HL-60 (cell line): ENCODE measurements at regions not wholly inside any gene's neighbourhood (a gene's known extent, or its start where the extent isn't known, plus 50 kb on each side); places are given as distances from the start of the nearest gene placed in this dataset.

Experiments used
- DNase-seq, 2 experiments: peaks; one replicate each; pipeline ENCODE4 v3.0.0-alpha.2; 2010 to 2020; ENCODE audit warnings: low read depth in 1 of 2, low spot score in 1 of 2
- H3K27ac ChIP-seq: fragments of 250-450 bp; sonication (Bioruptor Pico); replicated peaks from 2 replicates; pipeline ENCODE4 v1.5.1; 2020; ENCODE audit warnings: mild to moderate bottlenecking, moderate library complexity
- H3K27me3 ChIP-seq: fragments of 250-450 bp; sonication (Bioruptor Pico); 2 replicates; pipeline ENCODE4 v1.5.1; 2021; ENCODE audit warnings: mild to moderate bottlenecking, moderate library complexity; ENCODE audit not compliant: insufficient read depth, poor library complexity, severe bottlenecking
- H3K4me3 ChIP-seq: replicated peaks from 2 replicates; pipeline ENCODE4 v1.5.1; 2011; ENCODE audit warnings: mild to moderate bottlenecking, control low read depth, low read length; ENCODE audit not compliant: insufficient read depth
- CTCF ChIP-seq: IDR thresholded peaks from one replicate; pipeline ENCODE4 v1.5.1; 2011; ENCODE audit warnings: low read length, control low read depth, inconsistent platforms; ENCODE audit not compliant: insufficient read depth
- GABPA ChIP-seq: IDR thresholded peaks from 2 replicates; pipeline ENCODE4 v1.6.1; 2012; ENCODE audit warnings: low read depth
- POLR2AphosphoS5 ChIP-seq: IDR thresholded peaks from 2 replicates; pipeline ENCODE4 v1.6.1; 2012; ENCODE audit warnings: low read depth
- REST ChIP-seq: IDR thresholded peaks from 2 replicates; pipeline ENCODE4 v1.6.1; 2012; ENCODE audit warnings: low read depth; ENCODE audit not compliant: insufficient replicate concordance
- SPI1 ChIP-seq: IDR thresholded peaks from 2 replicates; pipeline ENCODE4 v1.6.1; 2012; ENCODE audit warnings: low read depth, mild to moderate bottlenecking, borderline replicate concordance

GRCh38 chr5:3348576-3349535 lies 246.8 kb upstream of the IRX1 start:
- TF ChIP-seq CTCF, result no peak
- TF ChIP-seq REST, result no peak
- no peak for TF ChIP-seq GABPA
- no peak for TF ChIP-seq POLR2AphosphoS5
- TF ChIP-seq SPI1, result no peak
- no peak for DNase-seq
- Histone ChIP-seq H3K4me3 (no peak overlapping the region), H3K27ac (no peak overlapping the region), H3K27me3 (no peaks in the 10 kb centered on the region)

- DNase-seq, result no peak
- H3K4me3 ChIP-seq, result no peak overlapping the region
- TF ChIP-seq SPI1 (no peak), POLR2AphosphoS5 (no peak), CTCF (no peak), GABPA (no peak), REST (no peak)
- no peaks in the 10 kb centered on the region for H3K27me3 ChIP-seq
- H3K27ac ChIP-seq, result no peak overlapping the region
These were observed 247.9 kb upstream of the IRX1 start for GRCh38 chr5:3347741-3348140.

- no peak for TF ChIP-seq GABPA
- no peak for TF ChIP-seq CTCF
- no peak for TF ChIP-seq POLR2AphosphoS5
- TF ChIP-seq REST, result no peak
- TF ChIP-seq SPI1, result no peak
- no peak for DNase-seq
These were observed 249.4 kb upstream of the IRX1 start for GRCh38 chr5:3346111-3346820.

More at GRCh38 chr5:3346111-3346820, 249.4 kb upstream of the IRX1 start:
- no peaks in the 10 kb centered on the region for H3K27me3 ChIP-seq
- no peak overlapping the region for H3K4me3 ChIP-seq
- no peak overlapping the region for H3K27ac ChIP-seq
